CD4-positive, alpha-beta T cell (primary cell): ENCODE measurements at regions not wholly inside any gene's neighbourhood (a gene's known extent, or its start where the extent isn't known, plus 50 kb on each side); places are given as distances from the start of the nearest gene placed in this dataset.

Source experiments
- ATAC-seq: fragments of 200-7000 bp; cut with Tn5 transposase; one replicate; pipeline ENCODE4 v1.10.0; 2022; ENCODE audit warnings: mild to moderate bottlenecking; ENCODE audit not compliant: poor library complexity
- CTCF ChIA-PET: fragments of 350-600 bp; sonication (Branson Sonifier 250); formaldehyde crosslinking; loops from one replicate; lab custom pipeline; 2021; ENCODE audit warnings: antibody characterized with exemption, inconsistent platforms; lab: Charles Lee
- POLR2A ChIA-PET: fragments of 350-600 bp; sonication (Branson Sonifier 250); formaldehyde crosslinking; loops from one replicate; lab custom pipeline; 2021; ENCODE audit warnings: antibody characterized with exemption, inconsistent platforms; lab: Charles Lee
- DNase-seq, 14 experiments: peaks; one replicate each; pipeline ENCODE4 v3.0.0-alpha.2; 2013 to 2020; ENCODE audit warnings: mixed read lengths in 2 of 14
- H3K27ac ChIP-seq, 2 donors: one replicate each; pipeline versions ENCODE4 v1.5.1 to v1.7.0; 2013; ENCODE audit warnings: low read length in 2 of 2, low read depth in 1 of 2, mild to moderate bottlenecking in 1 of 2
- H3K27me3 ChIP-seq, 2 experiments: 1 replicate in 1 of 2; 2 replicates in 1 of 2; pipeline versions ENCODE4 v1.6.1 to v1.7.0; 2013; ENCODE audit warnings: low read length in 2 of 2, control low read depth in 1 of 2, mild to moderate bottlenecking in 1 of 2, moderate library complexity in 1 of 2; ENCODE audit not compliant: insufficient read depth in 2 of 2, control insufficient read depth in 1 of 2
- H3K36me3 ChIP-seq: one replicate; pipeline ENCODE4 v1.6.1; 2013; ENCODE audit warnings: low read length, control low read depth; ENCODE audit not compliant: insufficient read depth
- H3K4me1 ChIP-seq: one replicate; pipeline ENCODE4 v1.6.1; 2013; ENCODE audit warnings: low read length, control low read depth; ENCODE audit not compliant: insufficient read depth
- H3K4me3 ChIP-seq: one replicate; pipeline ENCODE4 v1.5.1; 2013; ENCODE audit warnings: mild to moderate bottlenecking, low read length, moderate library complexity
- H3K9me3 ChIP-seq, 2 experiments: 1 replicate in 1 of 2; 2 replicates in 1 of 2; pipeline versions ENCODE4 v1.6.1 to v1.7.0; 2013; ENCODE audit warnings: low read length in 2 of 2, mild to moderate bottlenecking in 2 of 2, control low read depth in 1 of 2, moderate library complexity in 1 of 2; ENCODE audit not compliant: control insufficient read depth in 1 of 2, insufficient read depth in 1 of 2
- H3K27ac Mint-ChIP-seq: one replicate; pipeline ENCODE4 v1.8.0; 2020; ENCODE audit warnings: mixed read lengths
- H3K27me3 Mint-ChIP-seq: one replicate; pipeline ENCODE4 v1.8.0; 2021; ENCODE audit warnings: mixed read lengths
- H3K36me3 Mint-ChIP-seq: one replicate; pipeline ENCODE4 v1.8.0; 2021; ENCODE audit warnings: low read depth, mixed read lengths
- H3K4me1 Mint-ChIP-seq: one replicate; pipeline ENCODE4 v1.8.0; 2021; ENCODE audit warnings: low read depth, mixed read lengths
- H3K4me3 Mint-ChIP-seq: one replicate; pipeline ENCODE4 v1.8.0; 2020; ENCODE audit warnings: mild to moderate bottlenecking, mixed read lengths
- H3K9me3 Mint-ChIP-seq: one replicate; pipeline ENCODE4 v1.8.0; 2020; ENCODE audit warnings: mixed read lengths
- intact Hi-C, 2 experiments: fragments of 100-400 bp; cut with DNase I in 1 of 2; cut with micrococcal nuclease in 1 of 2; formaldehyde crosslinking; loops; one replicate each; pipeline versions ENCODE4 v1.15.1 to v1.9.0; 2023 to 2025; cut with DNase I, micrococcal nuclease
- TF ChIP-seq, protein P1 (sequence below): fragments of 200-600 bp; IDR thresholded peaks from one replicate; pipeline ENCODE4 v1.8.0; 2022; ENCODE audit warnings: antibody characterized with exemption, mild to moderate bottlenecking

GRCh38 chr9:13330396-13331004, 51.0 kb upstream of the MPDZ start:
- H3K4me1 Mint-ChIP-seq, result no peaks in the 10 kb centered on the region
- no peak overlapping the region for H3K27ac Mint-ChIP-seq
- H3K4me1 ChIP-seq, result no peaks in the 10 kb centered on the region
- intact Hi-C loops, result no loop called here
- no peaks in the 10 kb centered on the region for H3K9me3 Mint-ChIP-seq
- POLR2A ChIA-PET, result no interaction called here
- no peak overlapping the region for H3K27ac ChIP-seq
- CTCF ChIA-PET, result no interaction called here
- no peak overlapping the region for H3K4me3 Mint-ChIP-seq
- no peaks in the 10 kb centered on the region for H3K36me3 ChIP-seq
- TF ChIP-seq, protein P1, sequence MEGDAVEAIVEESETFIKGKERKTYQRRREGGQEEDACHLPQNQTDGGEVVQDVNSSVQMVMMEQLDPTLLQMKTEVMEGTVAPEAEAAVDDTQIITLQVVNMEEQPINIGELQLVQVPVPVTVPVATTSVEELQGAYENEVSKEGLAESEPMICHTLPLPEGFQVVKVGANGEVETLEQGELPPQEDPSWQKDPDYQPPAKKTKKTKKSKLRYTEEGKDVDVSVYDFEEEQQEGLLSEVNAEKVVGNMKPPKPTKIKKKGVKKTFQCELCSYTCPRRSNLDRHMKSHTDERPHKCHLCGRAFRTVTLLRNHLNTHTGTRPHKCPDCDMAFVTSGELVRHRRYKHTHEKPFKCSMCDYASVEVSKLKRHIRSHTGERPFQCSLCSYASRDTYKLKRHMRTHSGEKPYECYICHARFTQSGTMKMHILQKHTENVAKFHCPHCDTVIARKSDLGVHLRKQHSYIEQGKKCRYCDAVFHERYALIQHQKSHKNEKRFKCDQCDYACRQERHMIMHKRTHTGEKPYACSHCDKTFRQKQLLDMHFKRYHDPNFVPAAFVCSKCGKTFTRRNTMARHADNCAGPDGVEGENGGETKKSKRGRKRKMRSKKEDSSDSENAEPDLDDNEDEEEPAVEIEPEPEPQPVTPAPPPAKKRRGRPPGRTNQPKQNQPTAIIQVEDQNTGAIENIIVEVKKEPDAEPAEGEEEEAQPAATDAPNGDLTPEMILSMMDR, result no peak
- H3K9me3 ChIP-seq, result peaks cover 0 to 4% of the 10 kb centered on the region in 2 experiments
- no peak overlapping the region for H3K4me3 ChIP-seq
- DNase-seq (no peak), ATAC-seq (no peak)
- H3K36me3 Mint-ChIP-seq, result no peaks in the 10 kb centered on the region
- H3K27me3 Mint-ChIP-seq, result no peaks in the 10 kb centered on the region
- H3K27me3 ChIP-seq, result no peaks in the 10 kb centered on the region
